Cardiac fibroblast (primary cell): ENCODE measurements at regions not wholly inside any gene's neighbourhood (a gene's known extent, or its start where the extent isn't known, plus 50 kb on each side); places are given as distances from the start of the nearest gene placed in this dataset.
"Not testable (repeated sequence)": the region's sequence is repeated elsewhere in the genome, so short reads cannot be mapped to it uniquely, and the experiment has no call there.

Experiments used
- DNase-seq, 2 donors: peaks; one replicate each; pipeline versions ENCODE4 v3.0.0 to v3.0.0-alpha.2; 2010; ENCODE audit warnings: low read depth in 2 of 2
- H3K4me3 ChIP-seq, 2 donors: replicated peaks in 1 of 2; 1 replicate in 1 of 2; 2 replicates in 1 of 2; pipeline ENCODE4 v1.5.1; 2011; ENCODE audit warnings: low read depth in 2 of 2, low read length in 2 of 2, mild to moderate bottlenecking in 2 of 2, moderate library complexity in 1 of 2
- CTCF ChIP-seq: IDR thresholded peaks from one replicate; pipeline ENCODE4 v1.5.1; 2011; ENCODE audit warnings: low read depth, mild to moderate bottlenecking, low read length, inconsistent platforms

GRCh38 chr14:83085725-83086124, 1552.1 kb upstream of the SEL1L start:
- no peak for DNase-seq
- no peak for TF ChIP-seq CTCF

GRCh38 chr14:83091991-83092956, 1558.6 kb upstream of the SEL1L start:
- H3K4me3 ChIP-seq, DNase-seq: not testable (repeated sequence)

More at GRCh38 chr14:83085725-83086124, 1552.1 kb upstream of the SEL1L start:
- H3K4me3 ChIP-seq: no peak overlapping the region

GRCh38 chr14:83096092-83096491, 1562.4 kb upstream of the SEL1L start:
- no peak overlapping the region for H3K4me3 ChIP-seq
- no peak for TF ChIP-seq CTCF
- DNase-seq: no peak

- no peak for TF ChIP-seq CTCF
- no peak for DNase-seq
- no peak overlapping the region for H3K4me3 ChIP-seq
Measured at GRCh38 chr14:83101846-83102245, 1568.2 kb upstream of the SEL1L start.

GRCh38 chr14:83118029-83118428, 1584.4 kb upstream of the SEL1L start:
- DNase-seq: no peak
- TF ChIP-seq CTCF: no peak
- no peak overlapping the region for H3K4me3 ChIP-seq

- H3K4me3 ChIP-seq: no peak overlapping the region
- no peak for DNase-seq
- TF ChIP-seq CTCF: no peak
Measured at GRCh38 chr14:83120187-83120586, 1586.5 kb upstream of the SEL1L start.

GRCh38 chr14:83126076-83126475, 1592.4 kb upstream of the SEL1L start:
- TF ChIP-seq CTCF: no peak
- no peak for DNase-seq
- no peak overlapping the region for H3K4me3 ChIP-seq
